ENCODE measurements at regions not wholly inside any gene's neighbourhood (a gene's known extent, or its start where the extent isn't known, plus 50 kb on each side); places are given as distances from the start of the nearest gene placed in this dataset.

GRCh38 chr3:176896640-176897039 is 300.6 kb downstream of the TBL1XR1 start (continued):
- TF ChIP-seq ZUFSP (CRISPR knock-in tag; IDR thresholded peaks at IDR 0.05; ENCODE audit: borderline replicate concordance), result no peak
- TF ChIP-seq FOXA3 (CRISPR knock-in tag; IDR thresholded peaks at IDR 0.05), result no peak
- TF ChIP-seq IRX3 (CRISPR knock-in tag; IDR thresholded peaks at IDR 0.05; ENCODE audit: borderline replicate concordance, low read depth), result no peak
- no peak for TF ChIP-seq KDM4B (CRISPR knock-in tag; IDR thresholded peaks at IDR 0.05)
- TF ChIP-seq HNRNPH1 (optimal IDR thresholded peaks at IDR 0.05; ENCODE audit: low read depth, low read length), result no peak
- no peak for TF ChIP-seq ZNF766 (CRISPR knock-in tag; IDR thresholded peaks at IDR 0.05; ENCODE audit: borderline replicate concordance)
- no peak for TF ChIP-seq POLR2A (IDR thresholded peaks at IDR 0.05; ENCODE audit: insufficient read depth in 1 of 2, low read depth in 2 of 2, low read length in 2 of 2)
- TF ChIP-seq CBX2 (IDR thresholded peaks at IDR 0.05; ENCODE audit: low read depth, low read length), result no peak
- TF ChIP-seq CBX2 (CRISPR knock-in tag; IDR thresholded peaks at IDR 0.05; ENCODE audit: low read depth), result no peak
- no peak for TF ChIP-seq TEAD2 (CRISPR knock-in tag; IDR thresholded peaks at IDR 0.05)
- no peak for TF ChIP-seq GTF2F1 (IDR thresholded peaks at IDR 0.05; ENCODE audit: low read length)
- TF ChIP-seq TCF7L2 (IDR thresholded peaks at IDR 0.05; ENCODE audit: low read depth, low read length), result no peak

- ChIA-PET POLR2A (no interaction called here), CTCF (ENCODE audit: low intra/inter-chr PET ratio, low total read pairs) (no interaction called here)
- ATAC-seq, result no peak
- 60% methylated on average over 3 of the region's 3 CpGs for WGBS (ENCODE audit: low lambda C conversion rate)
- intact Hi-C loops (cut with micrococcal nuclease; ENCODE audit: unreplicated experiment) (no loop called here), in situ Hi-C loops (cut with HindIII; ENCODE audit: extremely low pct_ligation_motif_present, low pct_unique_long_range_greater_than_20kb) (no loop called here)
- no peaks in the 10 kb centered on the region for H3K4me1 ChIP-seq (ENCODE audit: insufficient read depth, low read length)
- DNase-seq (ENCODE audit: low spot score), result no peak
- H3K36me3 ChIP-seq (replicated peaks in 1 of 2; ENCODE audit: control insufficient read depth in 1 of 2, insufficient read depth in 2 of 2, low read length in 2 of 2), result no peaks in the 10 kb centered on the region
- no peak overlapping the region for H3K4me2 ChIP-seq (ENCODE audit: low read depth, low read length)
- H3K9me3 ChIP-seq (ENCODE audit: low read length), result no peaks in the 10 kb centered on the region
- H3K4me3 ChIP-seq (replicated peaks in 1 of 3; ENCODE audit: insufficient read depth in 1 of 3, low read depth in 2 of 3, low read length in 3 of 3), result no peak overlapping the region
- H3K79me2 ChIP-seq (ENCODE audit: insufficient read depth, low read length), result no peaks in the 10 kb centered on the region
- no peaks in the 10 kb centered on the region for H4K20me1 ChIP-seq (ENCODE audit: insufficient read depth, low read length)
- no TSS peak for BruUV-seq (replicated peaks)
- no peak overlapping the region for H2AFZ ChIP-seq (ENCODE audit: low read length)
- no peaks in the 10 kb centered on the region; a peak in 1 of 5 replicates for H3K27me3 ChIP-seq (ENCODE audit: control insufficient read depth in 1 of 2, insufficient read depth in 2 of 2, low read length in 2 of 2)
- no peak overlapping the region for H3K27ac ChIP-seq (ENCODE audit: extremely low read length, insufficient read depth, low read length)
- H3K9ac ChIP-seq (ENCODE audit: insufficient read depth, low read depth, low read length), result no peak overlapping the region
- no peak for FAIRE-seq
- no peak for TF ChIP-seq ZBTB25 (CRISPR knock-in tag; IDR thresholded peaks at IDR 0.05)
- no peak for TF ChIP-seq PRDM10 (CRISPR knock-in tag; IDR thresholded peaks at IDR 0.05; ENCODE audit: low read depth)
- no peak for TF ChIP-seq KMT2B (CRISPR knock-in tag; IDR thresholded peaks at IDR 0.05)
- no peak for TF ChIP-seq NFIB (CRISPR knock-in tag; IDR thresholded peaks at IDR 0.05; ENCODE audit: borderline replicate concordance)
- TF ChIP-seq MXI1 (IDR thresholded peaks at IDR 0.05; ENCODE audit: borderline replicate concordance, low read depth, low read length), result no peak
- no peak for TF ChIP-seq SP4 (CRISPR knock-in tag; IDR thresholded peaks at IDR 0.05)
- no peak for TF ChIP-seq ZNF230 (CRISPR knock-in tag; IDR thresholded peaks at IDR 0.05)
These were observed 301.1 kb downstream of the TBL1XR1 start for GRCh38 chr3:176896165-176896564.
